TTC549 (cell line): ENCODE measurements at regions not wholly inside any gene's neighbourhood (a gene's known extent, or its start where the extent isn't known, plus 50 kb on each side); places are given as distances from the start of the nearest gene placed in this dataset.
A peak's percentile ranks its signal among the peaks of the same experiment; 100 is the strongest.
"Not testable (repeated sequence)": the region's sequence is repeated elsewhere in the genome, so short reads cannot be mapped to it uniquely, and the experiment has no call there.

Source experiments
- FAIRE-seq: peaks from 2 replicates; lab custom pipeline; 2012; peaks lifted over from hg19 to GRCh38; lab: Jason Lieb, UNC

DNA sequence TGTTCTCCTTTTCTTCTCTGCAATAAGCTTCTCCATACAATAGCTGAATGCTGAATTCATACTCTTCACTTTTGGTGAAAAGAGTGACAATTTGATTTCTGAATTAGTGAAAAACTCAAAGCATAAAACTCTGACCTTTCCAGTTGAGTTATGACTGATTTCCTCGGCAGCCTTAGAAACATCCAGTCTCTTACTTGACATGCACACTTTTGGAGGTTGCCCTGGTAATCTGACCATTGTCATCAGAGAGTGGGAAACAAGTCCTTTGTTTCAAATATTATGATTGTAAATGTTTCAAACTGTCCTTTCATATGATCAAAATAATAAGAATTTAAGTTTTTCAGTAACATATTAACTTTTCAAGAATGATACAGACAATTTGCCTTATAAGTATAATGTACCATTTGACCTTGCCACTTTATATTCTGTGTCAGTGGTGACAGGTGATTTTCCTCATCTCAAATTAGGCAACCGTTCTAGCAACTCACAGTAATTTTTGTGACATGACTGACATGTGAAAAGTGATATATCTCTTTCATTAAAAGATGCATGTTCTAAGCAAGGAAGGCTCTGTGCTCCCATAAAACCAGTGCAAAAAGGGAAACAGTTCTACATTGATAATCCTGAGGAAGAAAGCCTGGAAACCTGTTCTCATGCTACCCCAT, 507.6 kb upstream of the ROBO2 start:
- FAIRE-seq, result no peak

DNA sequence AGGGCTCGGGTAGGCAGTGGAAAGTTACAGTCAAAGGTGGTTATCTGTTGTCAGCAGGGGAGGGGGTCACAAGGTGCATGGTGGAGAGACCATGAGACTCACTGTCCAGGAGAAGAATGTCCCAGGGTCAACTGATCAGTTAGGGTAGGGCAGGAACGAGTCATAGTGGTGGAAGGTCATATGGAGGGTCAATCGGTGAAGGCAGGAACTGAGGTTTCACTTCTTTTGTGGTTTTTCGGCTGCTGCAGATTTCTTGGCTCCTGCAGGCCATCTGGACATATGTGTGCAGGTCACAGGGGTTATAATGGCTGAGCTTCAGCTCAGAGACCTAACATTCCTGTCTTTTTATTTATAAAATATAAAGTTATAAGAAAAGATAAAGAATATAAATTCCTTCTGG, 506.2 kb upstream of the ROBO2 start:
- FAIRE-seq, result not testable (repeated sequence)

DNA sequence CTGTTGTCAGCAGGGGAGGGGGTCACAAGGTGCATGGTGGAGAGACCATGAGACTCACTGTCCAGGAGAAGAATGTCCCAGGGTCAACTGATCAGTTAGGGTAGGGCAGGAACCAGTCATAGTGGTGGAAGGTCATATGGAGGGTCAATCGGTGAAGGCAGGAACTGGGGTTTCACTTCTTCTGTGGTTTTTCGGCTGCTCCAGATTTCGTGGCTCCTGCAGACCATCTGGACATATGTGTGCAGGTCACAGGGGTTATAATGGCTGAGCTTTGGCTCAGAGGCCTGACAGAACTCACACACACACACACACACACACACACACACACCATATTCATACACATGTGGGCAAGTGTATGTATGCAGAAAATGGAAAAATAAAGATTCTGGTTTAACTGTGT, 502.0 kb upstream of the ROBO2 start:
- not testable (repeated sequence) for FAIRE-seq

DNA sequence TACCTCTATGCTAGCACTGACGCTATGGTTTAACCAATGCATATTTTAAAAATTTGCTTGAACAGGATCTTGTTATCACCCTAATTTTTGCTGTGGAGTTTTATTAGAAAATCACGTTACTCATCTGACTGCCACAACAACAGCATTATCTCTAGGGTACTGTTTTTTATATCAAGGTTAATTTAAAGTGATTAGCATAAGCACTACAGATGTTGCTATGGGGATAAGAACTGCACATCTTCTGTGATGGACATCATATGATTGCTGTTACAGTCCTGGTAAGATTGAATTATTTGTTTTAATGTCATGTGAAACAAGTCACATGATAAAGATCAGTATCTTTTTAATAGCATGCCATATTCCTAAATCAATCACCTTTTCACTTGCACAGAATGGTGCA, 492.2 kb upstream of the ROBO2 start:
- FAIRE-seq, result no peak

DNA sequence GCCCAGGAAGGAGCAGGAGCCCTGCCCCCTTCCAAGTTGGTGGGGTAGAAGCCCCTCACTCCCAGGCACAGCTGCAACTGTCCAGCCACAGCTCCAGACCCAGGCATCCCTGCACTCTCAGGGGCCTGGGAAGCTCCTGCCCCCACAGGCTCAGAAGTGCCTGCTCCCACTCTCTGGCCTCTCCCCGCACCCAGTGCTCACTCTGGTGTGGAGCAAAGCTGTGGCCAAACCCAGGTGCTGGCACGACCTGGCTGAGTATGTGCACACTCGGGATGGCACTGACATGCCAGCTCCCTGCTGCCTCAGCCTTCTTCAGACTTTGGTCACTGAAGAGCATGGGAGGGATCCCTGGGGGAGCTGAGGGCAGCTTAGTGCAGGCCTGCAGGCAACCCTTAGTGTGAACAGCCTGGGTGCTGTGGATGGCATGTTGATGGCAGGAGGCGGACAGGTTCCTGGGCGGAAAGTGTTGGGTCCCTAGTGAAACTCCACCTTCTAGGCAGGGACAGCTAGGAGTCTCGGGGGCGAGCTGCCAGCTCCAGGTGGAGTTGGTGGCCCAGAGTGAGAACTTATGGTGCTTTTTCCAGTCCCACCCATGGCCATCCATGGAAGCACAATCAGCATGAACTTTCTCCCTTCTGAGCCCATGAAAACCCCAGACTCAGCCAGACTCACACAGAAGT, 489.2 kb upstream of the ROBO2 start:
- no peak for FAIRE-seq

DNA sequence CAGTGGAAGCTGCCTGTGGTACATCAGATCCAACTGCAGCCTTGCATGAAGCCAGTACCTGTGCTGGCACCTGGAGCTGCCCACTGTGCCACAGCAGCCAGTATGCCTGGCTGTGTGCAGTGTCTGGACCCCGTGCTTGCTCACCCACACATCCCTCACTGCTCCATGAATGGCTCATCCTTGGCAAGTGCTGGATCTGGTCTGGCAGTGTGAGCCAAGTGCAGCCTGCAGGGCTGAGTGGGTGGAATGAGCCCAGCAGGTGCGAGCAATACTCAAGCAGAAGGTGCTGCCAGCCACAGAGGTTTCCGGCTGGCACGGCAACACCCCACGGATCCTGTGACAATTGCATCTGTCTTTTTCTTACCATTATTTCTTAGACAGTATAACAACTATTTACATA, 488.2 kb upstream of the ROBO2 start:
- no peak for FAIRE-seq

DNA sequence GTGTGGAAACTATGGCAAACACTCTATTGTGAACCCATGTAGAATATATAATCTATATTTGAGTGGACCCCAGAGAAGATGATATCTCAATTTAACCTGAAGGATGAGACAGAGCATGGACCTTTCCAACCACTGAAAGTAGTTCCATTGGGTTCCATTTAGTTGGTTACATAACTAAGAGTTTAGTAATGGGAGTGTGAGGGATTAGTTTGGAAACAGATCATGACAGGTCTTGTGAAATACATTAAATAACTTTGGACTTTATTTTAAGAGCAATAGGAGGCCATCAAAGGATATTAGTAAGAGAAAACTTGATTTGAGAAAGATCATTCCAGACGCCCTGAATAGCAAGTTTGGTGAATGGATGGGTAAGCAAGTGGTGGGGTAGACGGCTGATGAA, 487.2 kb upstream of the ROBO2 start:
- FAIRE-seq, result no peak

DNA sequence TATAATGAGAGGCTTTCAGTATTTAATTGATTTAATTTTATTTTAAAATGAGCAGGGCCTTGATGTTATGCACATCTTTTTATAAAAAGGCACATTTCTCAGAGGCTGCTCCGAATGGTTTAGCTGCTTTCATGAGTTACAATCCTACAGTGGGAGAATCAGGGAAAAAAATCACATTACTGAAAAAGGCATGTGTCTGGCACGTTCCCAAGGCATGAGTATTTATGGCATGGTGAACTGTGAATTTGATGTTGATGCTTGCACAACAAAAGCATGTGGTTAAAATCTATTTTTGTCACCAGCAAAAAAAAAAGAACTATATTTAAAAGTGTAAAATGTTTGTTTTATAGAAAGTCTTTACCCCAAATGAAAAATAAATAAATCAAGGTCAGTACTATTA, 485.2 kb upstream of the ROBO2 start:
- no peak for FAIRE-seq

DNA sequence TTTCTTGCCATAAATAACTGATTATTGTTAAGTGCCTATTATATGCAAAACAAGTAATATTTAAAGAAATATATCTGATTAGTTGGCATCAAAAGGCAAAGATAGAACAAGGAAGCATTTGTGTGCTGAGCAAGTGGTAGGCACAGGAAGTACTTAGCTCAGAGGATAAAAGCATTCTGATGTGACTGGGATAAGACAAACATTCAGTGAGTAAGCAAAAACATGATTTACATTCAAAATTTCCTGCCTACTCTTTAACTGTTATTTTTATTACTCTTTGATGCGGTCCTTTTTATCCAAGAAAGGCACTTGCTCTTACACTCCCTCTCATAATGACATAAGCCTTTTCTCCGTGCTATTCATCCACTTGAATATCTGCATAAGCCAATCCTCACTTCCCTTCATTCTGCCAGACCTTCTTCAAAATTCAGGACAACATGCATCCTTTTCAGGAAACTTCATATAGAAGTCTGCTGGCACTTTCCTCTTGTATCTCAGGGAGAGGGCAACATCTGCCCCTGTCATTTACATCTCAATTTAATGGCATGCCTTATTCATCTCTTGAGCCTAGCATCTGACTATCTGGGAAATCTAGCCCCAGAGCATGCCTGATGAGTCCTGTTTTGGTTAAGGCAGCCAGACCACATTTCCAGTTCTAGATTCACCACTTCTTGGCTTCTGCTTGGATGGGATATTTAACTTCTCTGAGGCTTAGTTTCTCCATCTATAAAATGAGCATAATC, 478.2 kb upstream of the ROBO2 start:
- FAIRE-seq, result no peak

DNA sequence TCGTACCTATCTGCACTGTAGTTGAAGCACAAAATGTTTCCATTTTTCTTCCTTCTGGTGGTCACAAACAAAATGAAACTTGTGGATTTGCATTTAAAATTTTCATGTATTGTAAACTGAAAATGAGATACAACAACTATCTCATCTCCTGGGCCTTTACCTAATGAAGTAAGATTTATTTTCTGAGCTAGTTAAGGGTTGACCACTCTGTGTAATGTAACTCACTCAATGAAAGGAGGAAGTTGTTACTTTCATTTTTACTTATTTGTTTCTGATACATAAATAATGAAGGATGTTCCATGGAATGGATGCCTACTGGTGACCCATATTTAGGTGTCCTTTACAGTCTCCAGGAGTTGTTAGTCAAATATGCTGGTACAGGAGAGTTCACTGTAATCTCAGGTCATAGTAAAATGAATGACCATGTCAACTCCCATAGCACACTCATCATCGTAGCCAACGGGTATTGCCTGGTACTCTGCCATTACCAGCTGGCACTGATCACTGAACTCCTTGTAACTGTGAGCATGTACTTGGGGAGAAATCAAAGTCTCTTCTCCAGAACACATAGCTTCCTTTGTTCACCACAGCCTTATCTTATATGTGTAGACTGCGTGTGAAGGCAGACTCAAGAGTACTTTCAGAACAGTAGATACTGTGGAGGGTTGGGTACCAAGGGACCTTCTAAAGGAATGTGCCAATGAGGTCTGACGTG, 474.2 kb upstream of the ROBO2 start:
- FAIRE-seq, result no peak

DNA sequence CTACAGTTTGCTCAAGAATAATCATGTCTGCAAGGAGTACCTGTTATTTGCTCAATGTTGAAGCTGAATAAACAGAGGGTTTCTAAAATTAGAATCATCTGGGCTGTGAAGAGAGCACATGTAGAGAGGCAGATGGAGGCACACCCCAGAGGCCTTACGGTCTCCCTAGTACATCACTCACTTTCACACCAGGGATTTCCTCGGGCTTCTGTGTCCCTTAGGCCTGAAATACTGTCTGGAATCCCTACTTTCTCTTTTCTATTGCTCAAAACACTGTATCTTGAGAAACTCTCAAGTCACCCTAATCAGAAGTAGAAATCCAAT, 473.7 kb upstream of the ROBO2 start:
- FAIRE-seq, result no peak

DNA sequence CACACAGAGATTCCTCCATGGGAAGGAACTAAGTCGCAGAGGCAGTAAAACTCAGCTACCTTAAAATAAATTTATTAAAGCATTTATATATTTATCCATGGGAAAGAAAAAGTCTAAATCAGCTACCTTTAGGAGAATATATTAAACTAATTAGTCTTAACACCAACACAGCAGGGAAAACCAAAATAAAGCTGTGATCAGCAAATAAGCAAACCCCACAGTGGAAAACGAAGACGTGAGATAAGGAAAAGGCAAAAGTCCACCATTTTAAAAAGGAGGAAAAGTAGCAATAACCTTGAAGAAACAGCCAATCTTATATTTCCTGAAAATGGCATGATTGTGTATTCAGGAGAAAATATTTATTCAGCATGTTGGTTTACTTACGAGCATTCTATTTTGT, 473.0 kb upstream of the ROBO2 start:
- no peak for FAIRE-seq

DNA sequence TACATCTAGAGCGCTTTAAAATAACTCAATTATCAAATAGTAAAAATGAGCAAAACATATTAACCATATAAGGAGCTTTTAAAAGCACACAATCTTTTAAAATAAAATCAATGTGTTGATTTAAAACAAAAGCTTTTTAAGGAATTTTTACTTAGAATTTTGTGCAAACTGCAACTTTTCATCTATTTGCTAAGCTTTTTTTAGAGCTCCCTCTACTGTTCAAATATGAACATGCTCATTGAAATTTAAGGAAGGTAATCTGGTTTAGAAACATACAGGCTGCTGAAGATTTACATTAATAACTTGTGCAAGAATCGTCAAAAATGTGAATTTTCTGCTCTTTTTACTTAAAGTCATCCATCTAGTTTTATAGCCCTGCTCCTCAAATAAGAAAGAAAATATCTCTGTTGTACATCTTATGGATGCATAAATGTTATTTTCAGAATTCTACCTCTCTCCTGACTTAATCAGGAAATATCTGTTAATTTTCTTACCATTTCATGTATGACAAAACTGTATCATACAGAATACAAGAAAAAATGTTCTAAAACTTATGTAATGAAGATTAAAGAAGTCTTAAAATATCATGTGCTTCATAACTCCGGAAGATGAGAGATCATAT, 469.4 kb upstream of the ROBO2 start:
- FAIRE-seq, result peak; percentile 86

DNA sequence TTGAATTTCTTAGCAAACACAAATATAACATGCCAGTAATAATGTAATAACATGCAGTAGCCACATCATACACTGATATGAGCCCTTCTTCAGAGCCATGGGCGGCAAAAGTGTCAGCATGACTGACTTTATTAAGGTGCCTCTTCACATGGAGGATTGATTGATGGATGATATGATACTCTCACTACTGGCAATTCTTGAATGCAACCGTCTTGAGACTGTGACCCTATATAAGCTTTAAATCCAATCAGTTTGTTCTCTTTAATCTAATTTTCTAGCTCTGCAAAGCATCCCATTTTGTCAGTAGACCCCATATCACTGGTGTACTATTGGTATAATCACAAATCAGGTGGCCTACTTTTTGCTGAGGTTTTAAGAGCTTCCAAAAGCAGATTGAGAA, 463.7 kb upstream of the ROBO2 start:
- FAIRE-seq, result no peak

DNA sequence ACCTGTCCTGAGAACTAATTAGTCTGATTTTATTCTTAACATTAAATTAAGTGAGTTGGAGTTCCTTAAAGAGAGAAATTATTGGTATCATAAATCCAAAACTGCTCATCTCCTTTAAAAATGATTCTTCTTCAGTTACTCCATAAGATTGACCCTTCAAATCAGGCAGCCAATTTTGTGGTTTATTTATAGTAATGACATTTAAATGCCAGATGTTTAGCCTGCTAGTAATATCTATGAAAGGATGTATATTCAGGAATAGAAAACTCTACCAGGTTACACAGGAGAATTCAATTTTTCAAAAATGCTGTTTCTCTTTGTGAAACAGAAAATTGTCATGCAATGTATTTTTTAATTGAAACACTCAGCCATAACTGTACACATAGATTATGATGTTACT, 457.8 kb upstream of the ROBO2 start:
- FAIRE-seq, result no peak

DNA sequence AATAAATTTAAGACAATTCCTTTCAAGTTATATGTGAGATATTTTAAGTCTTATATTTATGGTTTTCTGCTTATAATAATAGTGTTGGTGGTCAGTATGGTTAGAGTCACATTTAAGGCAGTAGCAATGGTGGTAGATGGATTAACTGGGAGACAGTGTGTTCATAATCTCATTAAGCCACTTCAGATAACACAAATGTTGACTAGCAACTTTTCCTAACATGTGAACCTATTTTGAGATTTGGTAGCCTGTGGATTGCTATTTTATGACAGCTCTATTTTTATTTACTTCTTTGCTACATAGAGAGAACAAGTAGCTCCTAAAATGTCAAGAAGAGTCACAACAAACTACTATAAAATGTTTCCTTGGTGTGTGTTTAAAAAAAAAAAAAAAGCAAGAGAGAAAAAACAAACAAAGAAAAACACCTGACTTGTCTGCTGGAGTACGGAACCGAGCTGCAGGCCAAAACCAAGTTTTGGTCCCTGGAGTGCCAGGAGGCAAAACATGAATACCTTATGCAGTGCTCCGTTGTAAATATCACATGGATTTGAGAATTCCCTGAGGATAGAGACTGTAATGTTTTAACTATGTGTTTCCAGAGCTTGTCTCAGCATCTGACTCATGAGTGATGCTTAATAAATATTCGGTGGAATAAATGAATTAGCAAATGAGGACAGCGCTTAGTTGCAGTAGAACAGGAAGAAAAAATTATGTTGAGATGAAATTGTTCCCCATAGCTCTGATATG, 457.1 kb upstream of the ROBO2 start:
- no peak for FAIRE-seq

DNA sequence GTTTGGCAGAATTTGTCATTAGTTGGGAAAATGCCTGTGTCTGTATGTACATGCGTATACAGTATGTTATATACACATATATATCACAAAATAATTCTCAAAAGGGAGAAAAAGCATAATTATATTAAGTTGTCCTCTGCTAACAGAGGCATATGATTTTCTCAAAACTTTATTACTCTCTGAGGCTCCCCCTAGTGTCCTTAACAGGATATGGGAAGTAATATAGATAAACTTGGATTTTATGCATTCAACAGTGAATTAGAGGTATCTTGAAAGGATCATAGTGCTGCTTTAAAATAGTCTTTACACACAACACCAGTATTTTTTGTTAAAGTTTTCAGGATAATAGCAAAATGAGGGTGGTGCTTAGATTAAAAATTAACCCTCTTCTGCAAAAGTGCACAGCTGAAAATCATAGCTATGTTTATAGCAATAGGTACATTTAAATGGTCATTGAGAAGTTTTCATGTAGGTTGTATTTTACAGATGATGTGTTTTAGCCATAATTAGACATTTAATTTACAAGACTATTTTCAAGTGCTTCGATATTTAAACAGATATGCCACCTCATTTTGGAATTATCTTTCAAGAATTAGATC, 454.0 kb upstream of the ROBO2 start:
- no peak for FAIRE-seq

DNA sequence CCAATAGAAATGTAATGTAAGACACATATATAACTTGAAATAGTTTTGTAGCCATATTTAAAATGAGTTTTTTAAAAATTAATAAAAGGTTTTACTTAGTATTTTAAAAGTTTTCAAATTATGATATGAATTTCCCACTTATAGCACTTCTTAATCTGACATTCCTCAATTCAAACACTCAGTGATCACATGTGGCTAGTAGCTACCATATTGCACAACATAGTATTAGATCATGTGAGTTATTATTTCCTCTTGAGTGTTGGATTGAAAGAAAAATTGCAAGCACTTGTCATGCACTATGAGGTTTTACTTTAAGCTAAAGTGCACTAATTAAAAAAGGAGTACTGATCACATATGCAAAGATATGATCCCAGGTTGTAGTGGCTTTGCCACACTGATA, 453.4 kb upstream of the ROBO2 start:
- no peak for FAIRE-seq

DNA sequence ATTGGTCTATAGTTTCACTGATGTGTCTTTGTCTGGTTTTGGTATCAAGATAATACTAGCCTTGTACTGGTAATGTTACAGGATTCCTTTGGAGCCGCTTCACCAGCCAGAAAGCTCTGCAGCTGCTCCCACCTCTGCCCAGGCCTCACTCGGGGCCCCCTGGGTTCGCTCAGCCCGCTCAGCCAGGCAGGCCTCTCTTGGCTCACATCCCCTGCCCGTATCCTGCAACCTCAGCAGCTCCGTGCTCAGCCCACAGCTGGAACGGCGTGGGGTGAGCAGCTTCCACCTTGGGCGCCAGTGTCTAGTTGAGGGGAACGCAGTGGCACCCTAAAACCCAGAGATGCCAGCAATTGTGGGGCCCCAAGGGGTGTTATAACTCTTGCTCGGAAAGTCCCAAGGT, 429.7 kb upstream of the ROBO2 start:
- FAIRE-seq, result no peak

DNA sequence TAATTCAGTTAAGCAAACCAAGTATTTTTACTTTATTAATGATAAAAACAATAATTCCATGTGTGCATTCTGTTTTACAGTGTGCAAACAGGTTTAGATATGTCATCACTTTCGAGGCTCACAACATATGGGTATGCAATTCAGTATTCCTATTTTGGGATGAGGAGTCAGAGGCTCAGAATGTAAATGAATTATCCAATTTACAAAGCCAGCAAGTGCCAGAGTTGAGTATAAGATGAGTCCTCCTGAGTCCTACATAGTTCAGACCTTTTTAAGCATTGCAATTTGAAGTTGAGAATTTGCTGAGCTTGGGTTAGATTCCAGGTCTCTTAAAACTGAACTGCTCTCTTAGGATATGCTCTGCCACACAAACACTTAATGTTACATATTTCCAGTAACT, 424.2 kb upstream of the ROBO2 start:
- FAIRE-seq, result no peak

DNA sequence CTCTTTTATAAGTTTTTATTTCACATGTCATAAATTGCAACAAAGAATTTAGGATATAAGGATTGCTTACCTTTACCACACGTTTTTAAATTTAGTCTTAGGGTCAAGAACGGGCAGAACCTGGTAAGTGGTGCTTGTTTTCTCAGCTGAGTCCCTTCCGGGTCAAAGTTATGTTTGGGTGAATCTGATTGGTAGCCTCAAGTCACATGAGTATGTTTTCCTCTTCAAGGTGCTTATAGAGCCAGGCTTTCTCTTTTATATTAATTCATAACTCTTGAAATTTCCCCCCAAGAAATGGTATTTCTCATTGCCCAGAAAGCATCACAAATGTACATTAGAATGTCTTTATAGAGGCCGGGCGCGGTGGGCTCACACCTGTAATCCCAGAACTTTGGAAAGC, 415.7 kb upstream of the ROBO2 start:
- no peak for FAIRE-seq

DNA sequence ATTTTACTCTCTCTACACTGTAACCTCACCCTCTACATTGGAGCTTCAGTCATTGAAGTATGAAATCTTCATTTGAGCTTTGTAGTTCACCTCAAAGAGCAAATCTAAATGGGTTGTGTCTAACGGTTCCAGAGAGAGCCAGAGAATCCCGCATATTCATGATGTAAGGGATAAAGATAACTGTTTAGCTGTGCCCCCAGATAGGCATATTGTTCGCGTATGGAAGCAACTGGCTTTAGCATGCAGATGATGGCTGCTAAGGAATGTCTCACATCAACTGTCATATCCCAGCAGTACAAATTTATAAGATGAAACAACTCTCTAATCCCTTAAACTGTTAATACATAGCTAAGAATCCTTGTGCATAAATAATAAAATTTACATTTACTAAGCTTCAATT, 412.7 kb upstream of the ROBO2 start:
- FAIRE-seq, result no peak
